OCI-LY3 (cell line): ENCODE measurements at regions not wholly inside any gene's neighbourhood (a gene's known extent, or its start where the extent isn't known, plus 50 kb on each side); places are given as distances from the start of the nearest gene placed in this dataset.

Experiments used
- H2AFZ ChIP-seq: fragments of 200-600, 300-600 bp; shearing (Covaris generic); 2 replicates; pipeline ENCODE4 v1.6.0; 2014; ENCODE audit warnings: antibody characterized with exemption, low read depth, low read length
- H3K27ac ChIP-seq: fragments of 200-600, 300-600 bp; sonication (generic); 2 replicates; pipeline ENCODE4 v1.5.1; 2014; ENCODE audit warnings: mild to moderate bottlenecking, low read length, moderate library complexity, mixed read lengths
- H3K27me3 ChIP-seq: fragments of 200-600, 300-600 bp; sonication (generic); 2 replicates; pipeline ENCODE4 v1.6.1; 2014; ENCODE audit warnings: low read depth, low read length, mixed read lengths
- H3K36me3 ChIP-seq: fragments of 200-600, 300-600 bp; sonication (generic); replicated peaks from 2 replicates; pipeline ENCODE3; 2014; ENCODE audit warnings: low read depth, low read length, mixed read lengths
- H3K4me1 ChIP-seq: fragments of 300-600, 200-600 bp; sonication (generic); 2 replicates; pipeline ENCODE4 v1.6.1; 2014; ENCODE audit warnings: low read length, mixed read lengths
- H3K4me2 ChIP-seq: fragments of 200-600, 300-600 bp; sonication (generic); 2 replicates; pipeline ENCODE4 v1.6.1; 2014; ENCODE audit warnings: low read length, mixed read lengths
- H3K4me3 ChIP-seq: fragments of 300-600, 200-600 bp; sonication (generic); 2 replicates; pipeline ENCODE4 v1.5.1; 2014; ENCODE audit warnings: antibody characterized with exemption, mild to moderate bottlenecking, low read length, moderate library complexity
- H3K79me2 ChIP-seq: fragments of 300-600, 200-600 bp; shearing (Covaris generic); 2 replicates; pipeline ENCODE4 v1.6.1; 2014; ENCODE audit warnings: mild to moderate bottlenecking, low read length, mixed read lengths
- H3K9ac ChIP-seq: fragments of 300-600, 200-600 bp; shearing (Covaris generic); 2 replicates; pipeline ENCODE4 v1.6.0; 2014; ENCODE audit warnings: mild to moderate bottlenecking, low read length, moderate library complexity
- H3K9me3 ChIP-seq: fragments of 200-600, 300-600 bp; shearing (Covaris generic); 2 replicates; pipeline ENCODE4 v1.6.1; 2014; ENCODE audit warnings: low read length, mixed read lengths; ENCODE audit not compliant: insufficient read depth
- H4K20me1 ChIP-seq: fragments of 200-600, 300-600 bp; sonication (generic); 2 replicates; pipeline ENCODE4 v1.6.1; 2016; ENCODE audit warnings: low read length, mixed read lengths; ENCODE audit not compliant: insufficient read depth
- EZH2phosphoT487 ChIP-seq: fragments of 200-600 bp; shearing (Covaris generic); IDR thresholded peaks from 2 replicates; pipeline ENCODE4 v1.6.1; 2018; ENCODE audit warnings: antibody characterized with exemption, mixed run types, low read depth
- TF ChIP-seq, protein P1 (sequence below): fragments of 200-600, 300-600 bp; sonication (generic); IDR thresholded peaks from 2 replicates; pipeline ENCODE4 v1.5.1; 2014; ENCODE audit warnings: antibody characterized with exemption, low read length, low read depth

DNA sequence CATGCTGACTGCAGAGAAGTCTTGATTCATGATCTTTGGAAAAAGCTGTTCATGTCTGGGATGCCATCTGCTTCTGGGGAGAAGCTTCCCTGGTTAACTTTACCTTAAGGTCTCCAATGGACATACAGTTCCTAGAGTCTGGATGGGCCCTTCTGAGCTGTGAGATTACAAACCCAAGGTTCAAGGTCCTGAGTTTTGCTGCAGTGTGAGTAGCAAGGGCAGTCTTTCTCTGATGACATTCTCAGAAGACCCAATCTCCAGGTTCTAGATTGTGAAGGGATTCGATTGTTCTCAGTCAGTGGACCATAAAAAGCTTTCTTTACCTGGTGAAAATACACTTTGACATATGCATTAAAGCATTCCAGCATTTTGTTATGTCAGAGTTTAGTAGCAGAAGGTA, 179.2 kb downstream of the AASDH start:
- H3K9ac ChIP-seq: no peak overlapping the region
- H3K9me3 ChIP-seq: peaks cover 6% of the 10 kb centered on the region; the same call in 1 of the 2 replicates
- no peaks in the 10 kb centered on the region for H3K27me3 ChIP-seq
- H3K36me3 ChIP-seq: peaks cover 6% of the 10 kb centered on the region
- no peaks in the 10 kb centered on the region for H3K4me1 ChIP-seq
- H4K20me1 ChIP-seq: no peaks in the 10 kb centered on the region
- no peak for TF ChIP-seq EZH2phosphoT487
- TF ChIP-seq, protein P1, sequence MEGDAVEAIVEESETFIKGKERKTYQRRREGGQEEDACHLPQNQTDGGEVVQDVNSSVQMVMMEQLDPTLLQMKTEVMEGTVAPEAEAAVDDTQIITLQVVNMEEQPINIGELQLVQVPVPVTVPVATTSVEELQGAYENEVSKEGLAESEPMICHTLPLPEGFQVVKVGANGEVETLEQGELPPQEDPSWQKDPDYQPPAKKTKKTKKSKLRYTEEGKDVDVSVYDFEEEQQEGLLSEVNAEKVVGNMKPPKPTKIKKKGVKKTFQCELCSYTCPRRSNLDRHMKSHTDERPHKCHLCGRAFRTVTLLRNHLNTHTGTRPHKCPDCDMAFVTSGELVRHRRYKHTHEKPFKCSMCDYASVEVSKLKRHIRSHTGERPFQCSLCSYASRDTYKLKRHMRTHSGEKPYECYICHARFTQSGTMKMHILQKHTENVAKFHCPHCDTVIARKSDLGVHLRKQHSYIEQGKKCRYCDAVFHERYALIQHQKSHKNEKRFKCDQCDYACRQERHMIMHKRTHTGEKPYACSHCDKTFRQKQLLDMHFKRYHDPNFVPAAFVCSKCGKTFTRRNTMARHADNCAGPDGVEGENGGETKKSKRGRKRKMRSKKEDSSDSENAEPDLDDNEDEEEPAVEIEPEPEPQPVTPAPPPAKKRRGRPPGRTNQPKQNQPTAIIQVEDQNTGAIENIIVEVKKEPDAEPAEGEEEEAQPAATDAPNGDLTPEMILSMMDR: no peak
- no peaks in the 10 kb centered on the region for H3K79me2 ChIP-seq
- no peak overlapping the region for H2AFZ ChIP-seq
- no peak overlapping the region for H3K27ac ChIP-seq
- H3K4me2 ChIP-seq: no peak overlapping the region
- no peak overlapping the region for H3K4me3 ChIP-seq

GRCh38 chr4:56206258-56206657, 181.0 kb downstream of the AASDH start:
- no peak overlapping the region for H3K9ac ChIP-seq
- peaks cover 3% of the 10 kb centered on the region for H3K36me3 ChIP-seq
- H3K27ac ChIP-seq: no peak overlapping the region
- no peak overlapping the region for H3K4me2 ChIP-seq
- H3K79me2 ChIP-seq: no peaks in the 10 kb centered on the region
- peaks cover 3% of the 10 kb centered on the region; the same call in 1 of the 2 replicates for H3K9me3 ChIP-seq
- H3K4me3 ChIP-seq: no peak overlapping the region
- no peak for TF ChIP-seq EZH2phosphoT487
- no peaks in the 10 kb centered on the region for H4K20me1 ChIP-seq
- H2AFZ ChIP-seq: no peak overlapping the region
- no peaks in the 10 kb centered on the region for H3K27me3 ChIP-seq
- no peaks in the 10 kb centered on the region for H3K4me1 ChIP-seq

DNA sequence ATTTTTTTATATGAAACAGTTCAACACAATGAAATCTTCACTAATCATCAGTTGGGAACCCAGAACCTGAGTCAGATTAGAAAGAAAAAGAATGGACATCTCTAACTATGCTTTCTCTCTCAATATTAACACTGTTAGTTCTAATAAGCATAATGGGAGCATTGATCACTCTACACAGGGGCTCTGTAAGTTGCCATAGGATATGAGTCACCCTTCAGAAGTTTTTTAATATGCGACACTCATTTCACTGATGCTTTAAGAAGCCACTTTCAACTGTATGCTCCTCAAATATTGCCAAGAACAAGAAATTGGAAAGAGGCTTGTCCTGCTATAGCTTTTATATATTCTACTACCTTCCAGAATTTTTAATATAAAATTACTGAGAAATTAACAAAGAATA, 187.0 kb downstream of the AASDH start:
- no peak overlapping the region for H3K27ac ChIP-seq
- peaks cover 7% of the 10 kb centered on the region for H3K4me1 ChIP-seq
- no peak overlapping the region for H3K9ac ChIP-seq
- no peaks in the 10 kb centered on the region for H4K20me1 ChIP-seq
- H3K79me2 ChIP-seq: no peaks in the 10 kb centered on the region
- no peak overlapping the region for H2AFZ ChIP-seq
- H3K27me3 ChIP-seq: no peaks in the 10 kb centered on the region
- no peaks in the 10 kb centered on the region for H3K9me3 ChIP-seq
- TF ChIP-seq, protein P1: no peak
- TF ChIP-seq EZH2phosphoT487: no peak
- no peak overlapping the region for H3K4me3 ChIP-seq
- H3K4me2 ChIP-seq: no peak overlapping the region
- H3K36me3 ChIP-seq: no peaks in the 10 kb centered on the region

- TF ChIP-seq EZH2phosphoT487: no peak
- TF ChIP-seq, protein P1: no peak
- Histone ChIP-seq H3K36me3 (no peaks in the 10 kb centered on the region), H3K79me2 (no peaks in the 10 kb centered on the region)
Measured at GRCh38 chr4:56198265-56198664, 189.0 kb downstream of the AASDH start.

DNA sequence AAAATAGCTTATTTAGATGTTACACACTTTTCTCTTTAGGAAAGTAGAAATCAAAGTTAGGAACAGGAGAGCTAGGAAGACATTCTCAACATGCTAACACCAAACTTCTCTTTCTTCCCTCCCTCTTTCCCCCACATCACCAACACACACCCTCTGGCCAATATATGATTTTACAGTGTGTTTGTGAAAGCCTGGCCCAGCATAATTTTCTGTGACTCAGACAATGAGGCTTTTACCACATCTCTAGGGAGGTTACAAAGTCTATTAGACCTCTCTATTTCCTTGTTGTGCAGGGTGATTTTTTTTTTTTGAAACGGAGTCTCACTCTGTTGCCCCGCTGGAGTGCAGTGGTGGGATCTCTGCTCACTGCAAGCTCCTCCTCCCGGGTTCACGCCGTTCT, 189.9 kb downstream of the AASDH start:
- Histone ChIP-seq H4K20me1 (no peaks in the 10 kb centered on the region), H3K27ac (no peak overlapping the region), H3K4me3 (no peak overlapping the region), H3K36me3 (no peaks in the 10 kb centered on the region), H3K27me3 (no peaks in the 10 kb centered on the region), H3K9me3 (no peaks in the 10 kb centered on the region), H3K4me2 (no peak overlapping the region), H3K4me1 (peaks cover 7% of the 10 kb centered on the region), H3K79me2 (no peaks in the 10 kb centered on the region), H2AFZ (no peak overlapping the region), H3K9ac (no peak overlapping the region)
- TF ChIP-seq, protein P1: no peak
- no peak for TF ChIP-seq EZH2phosphoT487

More at GRCh38 chr4:56198265-56198664, 189.0 kb downstream of the AASDH start:
- no peak overlapping the region for H3K4me3 ChIP-seq
- no peaks in the 10 kb centered on the region for H3K27me3 ChIP-seq
- H3K9ac ChIP-seq: no peak overlapping the region
- peaks cover 7% of the 10 kb centered on the region for H3K4me1 ChIP-seq
- H3K27ac ChIP-seq: no peak overlapping the region
- H2AFZ ChIP-seq: no peak overlapping the region
- H3K9me3 ChIP-seq: no peaks in the 10 kb centered on the region
- no peaks in the 10 kb centered on the region for H4K20me1 ChIP-seq
- no peak overlapping the region for H3K4me2 ChIP-seq
